WTC11 (cell line): ENCODE measurements at regions not wholly inside any gene's neighbourhood (a gene's known extent, or its start where the extent isn't known, plus 50 kb on each side); places are given as distances from the start of the nearest gene placed in this dataset.

Experiments
- ARID4B ChIP-seq: sonication (generic); formaldehyde crosslinking; IDR thresholded peaks from 2 replicates; pipeline ENCODE4 v1.8.0; 2023; ENCODE audit warnings: missing genetic modification reagents, mild to moderate bottlenecking, borderline replicate concordance
- ATF3 ChIP-seq: sonication (generic); formaldehyde crosslinking; conservative IDR thresholded peaks from 2 replicates; pipeline ENCODE4 v1.8.1; 2022; ENCODE audit warnings: mild to moderate bottlenecking, missing genetic modification reagents
- CTCF ChIP-seq: fragments of 200-600 bp; IDR thresholded peaks from 2 replicates; pipeline ENCODE4 v1.8.0; 2022; ENCODE audit warnings: antibody characterized with exemption
- ETV6 ChIP-seq: sonication (generic); formaldehyde crosslinking; IDR thresholded peaks from 2 replicates; pipeline ENCODE4 v1.8.1; 2022; ENCODE audit warnings: mild to moderate bottlenecking, missing genetic modification reagents
- FOXP1 ChIP-seq: sonication (generic); formaldehyde crosslinking; IDR thresholded peaks from 2 replicates; pipeline ENCODE4 v1.8.0; 2022; ENCODE audit warnings: missing genetic modification reagents, mild to moderate bottlenecking, moderate library complexity, borderline replicate concordance
- IRF2 ChIP-seq: sonication (generic); formaldehyde crosslinking; IDR thresholded peaks from 2 replicates; pipeline ENCODE4 v1.8.0; 2022; ENCODE audit warnings: low read depth, missing genetic modification reagents, borderline replicate concordance
- MAX ChIP-seq: sonication (generic); formaldehyde crosslinking; IDR thresholded peaks from 2 replicates; pipeline ENCODE4 v1.8.0; 2022; ENCODE audit warnings: mild to moderate bottlenecking, missing genetic modification reagents
- TCF7 ChIP-seq: sonication (generic); formaldehyde crosslinking; IDR thresholded peaks from 2 replicates; pipeline ENCODE4 v1.8.0; 2022; ENCODE audit warnings: mild to moderate bottlenecking, low read depth, missing genetic modification reagents, moderate library complexity
- TEAD1 ChIP-seq: sonication (generic); formaldehyde crosslinking; IDR thresholded peaks from 2 replicates; pipeline ENCODE4 v1.8.0; 2022; ENCODE audit warnings: mild to moderate bottlenecking, missing genetic modification reagents
- TF ChIP-seq, protein P1 (sequence below): sonication (generic); formaldehyde crosslinking; IDR thresholded peaks from 2 replicates; pipeline ENCODE4 v1.8.1; 2023; ENCODE audit warnings: mild to moderate bottlenecking, missing genetic modification reagents, borderline replicate concordance
- TF ChIP-seq, protein P2 (sequence below): sonication (generic); formaldehyde crosslinking; IDR thresholded peaks from 2 replicates; pipeline ENCODE4 v1.8.1; 2023; ENCODE audit warnings: mild to moderate bottlenecking, missing genetic modification reagents, moderate library complexity
- TF ChIP-seq, protein P3 (sequence below): fragments of 250-450 bp; sonication (Bioruptor Pico); IDR thresholded peaks from 2 replicates; pipeline ENCODE4 v2.1.2; 2022; ENCODE audit warnings: mild to moderate bottlenecking, moderate library complexity
- TF ChIP-seq, protein P4 (sequence below): sonication (generic); formaldehyde crosslinking; IDR thresholded peaks from 2 replicates; pipeline ENCODE4 v1.8.1; 2022; ENCODE audit warnings: mild to moderate bottlenecking, moderate library complexity, missing genetic modification reagents

DNA sequence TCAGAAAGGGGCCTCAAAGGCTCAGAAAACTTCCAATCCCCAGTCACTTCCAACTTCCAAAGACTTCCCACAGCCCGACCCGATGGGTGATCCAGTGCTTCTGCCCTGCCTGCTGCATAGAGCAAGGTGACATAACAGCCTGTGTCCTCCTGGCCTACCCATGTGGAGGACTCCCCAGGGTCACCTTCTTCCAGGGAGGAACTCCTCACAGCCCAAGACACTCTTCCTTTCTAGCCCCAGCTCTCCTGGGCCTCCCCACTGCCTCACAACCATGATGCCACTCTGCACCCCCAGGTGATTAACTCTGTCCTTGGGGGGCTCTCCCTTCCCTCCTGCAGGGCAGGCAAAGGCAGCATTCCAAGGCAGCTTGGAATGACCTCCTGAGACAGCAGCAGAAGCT lies 158.4 kb upstream of the PDE1C start:
- TF ChIP-seq CTCF = no peak
- no peak for TF ChIP-seq MAX (CRISPR knock-in tag)
- TF ChIP-seq, protein P1, sequence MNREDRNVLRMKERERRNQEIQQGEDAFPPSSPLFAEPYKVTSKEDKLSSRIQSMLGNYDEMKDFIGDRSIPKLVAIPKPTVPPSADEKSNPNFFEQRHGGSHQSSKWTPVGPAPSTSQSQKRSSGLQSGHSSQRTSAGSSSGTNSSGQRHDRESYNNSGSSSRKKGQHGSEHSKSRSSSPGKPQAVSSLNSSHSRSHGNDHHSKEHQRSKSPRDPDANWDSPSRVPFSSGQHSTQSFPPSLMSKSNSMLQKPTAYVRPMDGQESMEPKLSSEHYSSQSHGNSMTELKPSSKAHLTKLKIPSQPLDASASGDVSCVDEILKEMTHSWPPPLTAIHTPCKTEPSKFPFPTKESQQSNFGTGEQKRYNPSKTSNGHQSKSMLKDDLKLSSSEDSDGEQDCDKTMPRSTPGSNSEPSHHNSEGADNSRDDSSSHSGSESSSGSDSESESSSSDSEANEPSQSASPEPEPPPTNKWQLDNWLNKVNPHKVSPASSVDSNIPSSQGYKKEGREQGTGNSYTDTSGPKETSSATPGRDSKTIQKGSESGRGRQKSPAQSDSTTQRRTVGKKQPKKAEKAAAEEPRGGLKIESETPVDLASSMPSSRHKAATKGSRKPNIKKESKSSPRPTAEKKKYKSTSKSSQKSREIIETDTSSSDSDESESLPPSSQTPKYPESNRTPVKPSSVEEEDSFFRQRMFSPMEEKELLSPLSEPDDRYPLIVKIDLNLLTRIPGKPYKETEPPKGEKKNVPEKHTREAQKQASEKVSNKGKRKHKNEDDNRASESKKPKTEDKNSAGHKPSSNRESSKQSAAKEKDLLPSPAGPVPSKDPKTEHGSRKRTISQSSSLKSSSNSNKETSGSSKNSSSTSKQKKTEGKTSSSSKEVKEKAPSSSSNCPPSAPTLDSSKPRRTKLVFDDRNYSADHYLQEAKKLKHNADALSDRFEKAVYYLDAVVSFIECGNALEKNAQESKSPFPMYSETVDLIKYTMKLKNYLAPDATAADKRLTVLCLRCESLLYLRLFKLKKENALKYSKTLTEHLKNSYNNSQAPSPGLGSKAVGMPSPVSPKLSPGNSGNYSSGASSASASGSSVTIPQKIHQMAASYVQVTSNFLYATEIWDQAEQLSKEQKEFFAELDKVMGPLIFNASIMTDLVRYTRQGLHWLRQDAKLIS (CRISPR knock-in tag) = no peak
- TF ChIP-seq, protein P2, sequence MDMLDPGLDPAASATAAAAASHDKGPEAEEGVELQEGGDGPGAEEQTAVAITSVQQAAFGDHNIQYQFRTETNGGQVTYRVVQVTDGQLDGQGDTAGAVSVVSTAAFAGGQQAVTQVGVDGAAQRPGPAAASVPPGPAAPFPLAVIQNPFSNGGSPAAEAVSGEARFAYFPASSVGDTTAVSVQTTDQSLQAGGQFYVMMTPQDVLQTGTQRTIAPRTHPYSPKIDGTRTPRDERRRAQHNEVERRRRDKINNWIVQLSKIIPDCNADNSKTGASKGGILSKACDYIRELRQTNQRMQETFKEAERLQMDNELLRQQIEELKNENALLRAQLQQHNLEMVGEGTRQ (CRISPR knock-in tag) = no peak
- no peak for TF ChIP-seq TCF7
- no peak for TF ChIP-seq ARID4B (CRISPR knock-in tag)
- TF ChIP-seq IRF2 = no peak
- TF ChIP-seq, protein P3, sequence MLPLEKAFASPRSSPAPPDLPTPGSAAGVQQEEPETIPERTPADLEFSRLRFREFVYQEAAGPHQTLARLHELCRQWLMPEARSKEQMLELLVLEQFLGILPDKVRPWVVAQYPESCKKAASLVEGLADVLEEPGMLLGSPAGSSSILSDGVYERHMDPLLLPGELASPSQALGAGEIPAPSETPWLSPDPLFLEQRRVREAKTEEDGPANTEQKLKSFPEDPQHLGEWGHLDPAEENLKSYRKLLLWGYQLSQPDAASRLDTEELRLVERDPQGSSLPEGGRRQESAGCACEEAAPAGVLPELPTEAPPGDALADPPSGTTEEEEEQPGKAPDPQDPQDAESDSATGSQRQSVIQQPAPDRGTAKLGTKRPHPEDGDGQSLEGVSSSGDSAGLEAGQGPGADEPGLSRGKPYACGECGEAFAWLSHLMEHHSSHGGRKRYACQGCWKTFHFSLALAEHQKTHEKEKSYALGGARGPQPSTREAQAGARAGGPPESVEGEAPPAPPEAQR (CRISPR knock-in tag) = no peak
- TF ChIP-seq ETV6 (CRISPR knock-in tag) = no peak
- TF ChIP-seq TEAD1 (CRISPR knock-in tag) = no peak
- TF ChIP-seq, protein P4, sequence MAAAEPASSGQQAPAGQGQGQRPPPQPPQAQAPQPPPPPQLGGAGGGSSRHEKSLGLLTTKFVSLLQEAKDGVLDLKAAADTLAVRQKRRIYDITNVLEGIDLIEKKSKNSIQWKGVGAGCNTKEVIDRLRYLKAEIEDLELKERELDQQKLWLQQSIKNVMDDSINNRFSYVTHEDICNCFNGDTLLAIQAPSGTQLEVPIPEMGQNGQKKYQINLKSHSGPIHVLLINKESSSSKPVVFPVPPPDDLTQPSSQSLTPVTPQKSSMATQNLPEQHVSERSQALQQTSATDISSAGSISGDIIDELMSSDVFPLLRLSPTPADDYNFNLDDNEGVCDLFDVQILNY = no peak
- no peak for TF ChIP-seq ATF3 (CRISPR knock-in tag)
- no peak for TF ChIP-seq FOXP1
